Ectodermal cell (in vitro differentiated cells): ENCODE measurements at regions not wholly inside any gene's neighbourhood (a gene's known extent, or its start where the extent isn't known, plus 50 kb on each side); places are given as distances from the start of the nearest gene placed in this dataset.

ENCODE experiments used
- H3K27ac ChIP-seq: 2 replicates; pipeline ENCODE4 v1.7.0; 2013; ENCODE audit warnings: mild to moderate bottlenecking, low read depth, low read length; ENCODE audit not compliant: insufficient read depth, poor library complexity, severe bottlenecking
- H3K27me3 ChIP-seq: 2 replicates; pipeline ENCODE4 v1.7.0; 2013; ENCODE audit warnings: mild to moderate bottlenecking, low read length; ENCODE audit not compliant: insufficient read depth, control insufficient read depth, poor library complexity, severe bottlenecking
- H3K36me3 ChIP-seq: one replicate; pipeline ENCODE4 v1.7.0; 2013; ENCODE audit warnings: low read length; ENCODE audit not compliant: control insufficient read depth, insufficient read depth
- H3K4me1 ChIP-seq: one replicate; pipeline ENCODE4 v1.7.0; 2013; ENCODE audit warnings: low read length; ENCODE audit not compliant: control insufficient read depth, insufficient read depth
- H3K4me3 ChIP-seq: 2 replicates; pipeline ENCODE4 v1.7.0; 2013; ENCODE audit warnings: low read depth, low read length, control low read depth; ENCODE audit not compliant: insufficient read depth
- H3K9me3 ChIP-seq: 2 replicates; pipeline ENCODE4 v1.7.0; 2013; ENCODE audit warnings: mild to moderate bottlenecking, low read length, moderate library complexity; ENCODE audit not compliant: control insufficient read depth
- WGBS, 2 experiments: methylation state at CpG; one replicate each; pipeline ENCODE4 v1.1.7; 2013; ENCODE audit warnings: missing lambda C conversion rate in 2 of 2; 5-methylcytosine and 5-hydroxymethylcytosine counted together

GRCh38 chr5:174339130-174339529 is 293.6 kb downstream of the NSG2 start:
- H3K36me3 ChIP-seq = no peaks in the 10 kb centered on the region
- no peak overlapping the region for H3K4me3 ChIP-seq
- WGBS, 2 experiments = 93 to 94% methylated on average over 4 of the region's 4 CpGs
- peaks cover 32% of the 10 kb centered on the region for H3K4me1 ChIP-seq
- H3K27me3 ChIP-seq = no peaks in the 10 kb centered on the region
- no peak overlapping the region for H3K27ac ChIP-seq
- no peaks in the 10 kb centered on the region for H3K9me3 ChIP-seq

- Histone ChIP-seq H3K27ac (no peak overlapping the region), H3K4me3 (no peak overlapping the region), H3K36me3 (no peaks in the 10 kb centered on the region), H3K9me3 (no peaks in the 10 kb centered on the region), H3K27me3 (no peaks in the 10 kb centered on the region), H3K4me1 (peaks cover 28% of the 10 kb centered on the region)
- WGBS, 2 experiments = 96 to 98% methylated on average over 4 of the region's 5 CpGs
These were observed 294.7 kb downstream of the NSG2 start for GRCh38 chr5:174340226-174340625.

- H3K4me1 ChIP-seq = peaks cover 13% of the 10 kb centered on the region
- H3K27me3 ChIP-seq = no peaks in the 10 kb centered on the region
- H3K9me3 ChIP-seq = no peaks in the 10 kb centered on the region
- no peak overlapping the region for H3K27ac ChIP-seq
- H3K36me3 ChIP-seq = no peaks in the 10 kb centered on the region
- 100% methylated on average over 1 of the region's 1 CpG for WGBS, 2 experiments
- H3K4me3 ChIP-seq = no peak overlapping the region
These were observed 297.2 kb downstream of the NSG2 start for GRCh38 chr5:174342696-174343095.

GRCh38 chr5:174343826-174344225 is 298.3 kb downstream of the NSG2 start:
- Histone ChIP-seq H3K27ac (no peak overlapping the region), H3K4me3 (no peak overlapping the region), H3K9me3 (no peaks in the 10 kb centered on the region), H3K36me3 (no peaks in the 10 kb centered on the region), H3K4me1 (peaks cover 2% of the 10 kb centered on the region), H3K27me3 (no peaks in the 10 kb centered on the region)
- 88 to 94% methylated on average over 7 of the region's 7 CpGs for WGBS, 2 experiments

GRCh38 chr5:174344335-174344734 is 298.8 kb downstream of the NSG2 start:
- WGBS, 2 experiments = 81 to 83% methylated on average over 4 of the region's 4 CpGs
- no peaks in the 10 kb centered on the region for H3K27me3 ChIP-seq
- H3K4me1 ChIP-seq = no peaks in the 10 kb centered on the region
- no peak overlapping the region for H3K4me3 ChIP-seq
- H3K36me3 ChIP-seq = no peaks in the 10 kb centered on the region
- H3K27ac ChIP-seq = no peak overlapping the region
- H3K9me3 ChIP-seq = no peaks in the 10 kb centered on the region

GRCh38 chr5:174347183-174347582 is 301.7 kb downstream of the NSG2 start:
- no peaks in the 10 kb centered on the region for H3K9me3 ChIP-seq
- H3K27ac ChIP-seq = no peak overlapping the region
- WGBS, 2 experiments = 96 to 97% methylated on average over 1 of the region's 1 CpG
- H3K36me3 ChIP-seq = no peaks in the 10 kb centered on the region
- no peak overlapping the region for H3K4me3 ChIP-seq
- H3K4me1 ChIP-seq = no peaks in the 10 kb centered on the region
- no peaks in the 10 kb centered on the region for H3K27me3 ChIP-seq

GRCh38 chr5:174348311-174348981 is 302.9 kb downstream of the NSG2 start:
- no peak overlapping the region for H3K27ac ChIP-seq
- H3K4me3 ChIP-seq = no peak overlapping the region
- no peaks in the 10 kb centered on the region for H3K27me3 ChIP-seq
- no peaks in the 10 kb centered on the region for H3K36me3 ChIP-seq
- H3K4me1 ChIP-seq = no peaks in the 10 kb centered on the region
- no peaks in the 10 kb centered on the region for H3K9me3 ChIP-seq
- 93 to 94% methylated on average over 8 of the region's 8 CpGs for WGBS, 2 experiments

GRCh38 chr5:174352681-174353080 is 307.2 kb downstream of the NSG2 start:
- Histone ChIP-seq H3K4me3 (no peak overlapping the region), H3K9me3 (no peaks in the 10 kb centered on the region), H3K4me1 (no peaks in the 10 kb centered on the region), H3K27ac (no peak overlapping the region), H3K27me3 (no peaks in the 10 kb centered on the region), H3K36me3 (no peaks in the 10 kb centered on the region)
- 89 to 90% methylated on average over 4 of the region's 4 CpGs for WGBS, 2 experiments

GRCh38 chr5:174354571-174354970 is 309.1 kb downstream of the NSG2 start:
- Histone ChIP-seq H3K27ac (no peak overlapping the region), H3K4me3 (no peak overlapping the region), H3K36me3 (no peaks in the 10 kb centered on the region), H3K27me3 (no peaks in the 10 kb centered on the region), H3K9me3 (no peaks in the 10 kb centered on the region), H3K4me1 (no peaks in the 10 kb centered on the region)
- 88 to 91% methylated on average over 5 of the region's 5 CpGs for WGBS, 2 experiments

- Histone ChIP-seq H3K36me3 (no peaks in the 10 kb centered on the region), H3K27ac (no peak overlapping the region)
- 97 to 100% methylated on average over 2 of the region's 2 CpGs for WGBS, 2 experiments
These were observed 309.7 kb downstream of the NSG2 start for GRCh38 chr5:174355208-174355612.

GRCh38 chr5:174355995-174356394 is 310.5 kb downstream of the NSG2 start:
- H3K36me3 ChIP-seq = no peaks in the 10 kb centered on the region
- 94 to 95% methylated on average over 2 of the region's 2 CpGs for WGBS, 2 experiments
- H3K4me1 ChIP-seq = no peaks in the 10 kb centered on the region
- H3K27me3 ChIP-seq = no peaks in the 10 kb centered on the region
- H3K27ac ChIP-seq = no peak overlapping the region
- H3K4me3 ChIP-seq = no peak overlapping the region
- H3K9me3 ChIP-seq = no peaks in the 10 kb centered on the region

More at GRCh38 chr5:174355208-174355612, 309.7 kb downstream of the NSG2 start:
- Histone ChIP-seq H3K4me3 (no peak overlapping the region), H3K4me1 (no peaks in the 10 kb centered on the region), H3K9me3 (no peaks in the 10 kb centered on the region), H3K27me3 (no peaks in the 10 kb centered on the region)
